Breast epithelium (tissue), 4 donors: ENCODE measurements at regions not wholly inside any gene's neighbourhood (a gene's known extent, or its start where the extent isn't known, plus 50 kb on each side); places are given as distances from the start of the nearest gene placed in this dataset.

ENCODE experiments used
- DNase-seq, 2 donors: peaks; one replicate each; pipeline ENCODE4 v3.0.0-alpha.2; 2019; ENCODE audit warnings: low spot score in 2 of 2
- H3K27ac ChIP-seq, 2 donors: fragments of 200-600 bp; sonication (generic) in 1 of 2; one replicate each; pipeline ENCODE4 v1.5.1; 2016 to 2019; ENCODE audit warnings: mild to moderate bottlenecking in 1 of 2
- H3K27me3 ChIP-seq, 2 donors: fragments of 200-600 bp; sonication (generic) in 1 of 2; one replicate each; pipeline versions ENCODE4 v1.5.1 to v1.6.0; 2017 to 2019; ENCODE audit warnings: control low read depth in 1 of 2, mild to moderate bottlenecking in 1 of 2
- H3K36me3 ChIP-seq: fragments of 200-600 bp; one replicate; pipeline ENCODE4 v1.5.1; 2019
- H3K4me1 ChIP-seq, 2 donors: fragments of 200-600 bp; sonication (generic); one replicate each; pipeline ENCODE4 v1.5.1; 2016 to 2019; ENCODE audit warnings: control low read depth in 1 of 2
- H3K4me3 ChIP-seq, 3 donors: fragments of 200-600 bp; sonication (generic); 1 replicate in 2 of 3; 2 replicates in 1 of 3; pipeline ENCODE4 v1.5.1; 2016 to 2019; ENCODE audit warnings: mild to moderate bottlenecking in 3 of 3, moderate library complexity in 2 of 3
- H3K9me3 ChIP-seq, 2 donors: fragments of 200-600 bp; sonication (generic) in 1 of 2; one replicate each; pipeline ENCODE4 v1.5.1; 2016 to 2019; ENCODE audit warnings: control low read depth in 1 of 2
- POLR2A ChIP-seq: fragments of 450-650 bp; IDR thresholded peaks from one replicate; pipeline ENCODE4 v1.6.1; 2016; ENCODE audit warnings: antibody characterized with exemption, mild to moderate bottlenecking, moderate library complexity
- POLR2AphosphoS5 ChIP-seq, 3 donors: sonication (generic); formaldehyde crosslinking; IDR thresholded peaks; one replicate each; pipeline ENCODE4 v1.6.1; 2017; ENCODE audit warnings: antibody characterized with exemption in 3 of 3
- intact Hi-C: fragments of 100-400 bp; cut with DNase I; formaldehyde crosslinking; loops from one replicate; pipeline ENCODE4 v1.15.1; 2023; ENCODE audit warnings: low total_unique reads
- TF ChIP-seq, protein P1 (sequence below), 3 donors: fragments of 450-650 bp; IDR thresholded peaks; one replicate each; pipeline ENCODE4 v1.5.1; 2016 to 2017; ENCODE audit warnings: antibody characterized with exemption in 3 of 3, mild to moderate bottlenecking in 3 of 3, moderate library complexity in 3 of 3

DNA sequence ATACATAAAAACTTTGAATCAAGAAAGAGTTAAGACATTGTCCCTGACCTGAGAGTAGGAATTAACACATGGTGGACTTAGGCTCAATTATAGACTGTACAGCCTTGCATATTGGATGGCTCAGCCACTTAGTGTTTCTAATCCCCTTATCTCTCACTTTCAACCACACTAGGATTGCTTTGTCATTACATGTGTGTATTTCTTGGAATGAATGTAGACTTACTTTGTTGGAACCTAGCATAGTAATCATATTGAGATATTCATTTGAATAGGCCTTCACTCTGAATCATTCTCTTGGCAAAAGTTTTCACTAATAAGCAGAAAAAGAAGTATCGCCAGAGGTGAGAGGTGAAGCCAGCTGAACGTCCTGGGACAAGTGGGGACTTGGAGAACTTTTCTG is 1973.9 kb upstream of the FLRT2 start:
- H3K27me3 ChIP-seq, result no peaks in the 10 kb centered on the region

DNA sequence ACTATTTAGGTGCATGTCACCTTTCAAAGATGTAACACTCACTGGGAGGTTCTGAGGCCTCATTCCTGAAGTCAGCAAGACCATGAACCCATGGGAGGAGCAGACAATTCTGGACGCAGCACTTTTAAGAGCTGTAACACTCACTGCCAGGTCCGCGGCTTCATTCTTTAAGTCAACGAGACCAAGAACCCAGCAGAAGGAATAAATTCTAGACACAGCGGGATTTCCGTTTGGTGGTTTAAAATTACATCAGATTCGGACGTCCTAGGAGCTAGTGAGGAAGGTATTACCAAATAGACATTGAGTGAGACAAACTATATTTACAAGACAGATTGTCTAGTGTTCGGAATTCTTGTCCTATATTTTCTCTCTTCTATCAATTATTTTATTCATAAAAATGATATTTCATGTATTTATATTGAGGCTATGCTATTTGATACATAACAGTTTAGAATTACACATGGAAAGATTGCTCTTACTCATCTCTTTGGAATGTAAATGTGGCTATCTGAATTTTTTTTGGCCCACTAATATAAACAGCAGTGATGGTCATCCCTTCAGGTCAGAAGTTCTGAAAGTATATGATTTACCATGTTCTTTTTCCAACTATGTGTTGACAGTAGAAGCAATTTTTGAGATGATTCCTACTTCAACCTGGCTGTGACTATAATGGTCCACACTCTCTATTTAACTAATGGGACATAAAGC is 1973.0 kb upstream of the FLRT2 start:
- no peak for TF ChIP-seq POLR2AphosphoS5 (IDR thresholded peaks at IDR 0.05)
- no peak for TF ChIP-seq POLR2A
- TF ChIP-seq, protein P1, sequence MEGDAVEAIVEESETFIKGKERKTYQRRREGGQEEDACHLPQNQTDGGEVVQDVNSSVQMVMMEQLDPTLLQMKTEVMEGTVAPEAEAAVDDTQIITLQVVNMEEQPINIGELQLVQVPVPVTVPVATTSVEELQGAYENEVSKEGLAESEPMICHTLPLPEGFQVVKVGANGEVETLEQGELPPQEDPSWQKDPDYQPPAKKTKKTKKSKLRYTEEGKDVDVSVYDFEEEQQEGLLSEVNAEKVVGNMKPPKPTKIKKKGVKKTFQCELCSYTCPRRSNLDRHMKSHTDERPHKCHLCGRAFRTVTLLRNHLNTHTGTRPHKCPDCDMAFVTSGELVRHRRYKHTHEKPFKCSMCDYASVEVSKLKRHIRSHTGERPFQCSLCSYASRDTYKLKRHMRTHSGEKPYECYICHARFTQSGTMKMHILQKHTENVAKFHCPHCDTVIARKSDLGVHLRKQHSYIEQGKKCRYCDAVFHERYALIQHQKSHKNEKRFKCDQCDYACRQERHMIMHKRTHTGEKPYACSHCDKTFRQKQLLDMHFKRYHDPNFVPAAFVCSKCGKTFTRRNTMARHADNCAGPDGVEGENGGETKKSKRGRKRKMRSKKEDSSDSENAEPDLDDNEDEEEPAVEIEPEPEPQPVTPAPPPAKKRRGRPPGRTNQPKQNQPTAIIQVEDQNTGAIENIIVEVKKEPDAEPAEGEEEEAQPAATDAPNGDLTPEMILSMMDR (IDR thresholded peaks at IDR 0.05), result no peak
- H3K36me3 ChIP-seq, result no peaks in the 10 kb centered on the region
- H3K9me3 ChIP-seq, result no peaks in the 10 kb centered on the region
- intact Hi-C loops, result no loop called here
- no peak overlapping the region for H3K27ac ChIP-seq
- H3K4me3 ChIP-seq, result no peak overlapping the region
- DNase-seq, result no peak
- H3K27me3 ChIP-seq, result no peaks in the 10 kb centered on the region
- no peaks in the 10 kb centered on the region for H3K4me1 ChIP-seq

More for the DNA sequence above, 1973.9 kb upstream of the FLRT2 start:
- TF ChIP-seq, protein P1 (IDR thresholded peaks at IDR 0.05), result no peak
- TF ChIP-seq POLR2AphosphoS5 (IDR thresholded peaks at IDR 0.05) (no peak), POLR2A (no peak)
- H3K4me1 ChIP-seq, result no peaks in the 10 kb centered on the region
- DNase-seq, result no peak
- H3K4me3 ChIP-seq, result no peak overlapping the region
- H3K27ac ChIP-seq, result no peak overlapping the region
- H3K9me3 ChIP-seq, result no peaks in the 10 kb centered on the region
- no peaks in the 10 kb centered on the region for H3K36me3 ChIP-seq
- intact Hi-C loops, result no loop called here

- Histone ChIP-seq H3K9me3 (no peaks in the 10 kb centered on the region), H3K36me3 (no peaks in the 10 kb centered on the region), H3K27me3 (no peaks in the 10 kb centered on the region), H3K4me1 (no peaks in the 10 kb centered on the region), H3K4me3 (no peak overlapping the region), H3K27ac (no peak overlapping the region)
- TF ChIP-seq POLR2AphosphoS5 (IDR thresholded peaks at IDR 0.05), result no peak
- TF ChIP-seq, protein P1 (IDR thresholded peaks at IDR 0.05), result no peak
- intact Hi-C loops, result no loop called here
- no peak for DNase-seq
Observed at GRCh38 chr14:83558946-83559345, 1971.0 kb upstream of the FLRT2 start.

DNA sequence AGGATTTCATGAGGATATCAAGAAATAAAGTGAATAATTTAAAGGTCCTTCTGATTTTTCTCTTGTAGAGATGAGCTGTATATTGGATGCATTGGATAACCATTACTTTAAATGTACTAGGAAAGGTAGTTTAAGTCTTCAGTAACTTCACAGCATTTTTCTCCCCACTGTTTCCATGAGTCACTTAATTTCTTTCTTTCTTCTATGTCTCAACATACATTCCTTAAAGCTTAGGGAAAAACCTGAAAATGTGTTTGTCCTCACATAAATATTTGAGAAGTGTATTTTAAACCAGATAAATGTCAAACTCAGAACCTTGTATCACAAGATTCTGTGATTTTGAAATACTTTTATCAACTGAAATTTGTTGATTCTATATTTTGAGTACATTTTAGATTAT is 1970.2 kb upstream of the FLRT2 start:
- TF ChIP-seq POLR2A (no peak), POLR2AphosphoS5 (IDR thresholded peaks at IDR 0.05) (no peak)
- TF ChIP-seq, protein P1 (IDR thresholded peaks at IDR 0.05), result no peak

DNA sequence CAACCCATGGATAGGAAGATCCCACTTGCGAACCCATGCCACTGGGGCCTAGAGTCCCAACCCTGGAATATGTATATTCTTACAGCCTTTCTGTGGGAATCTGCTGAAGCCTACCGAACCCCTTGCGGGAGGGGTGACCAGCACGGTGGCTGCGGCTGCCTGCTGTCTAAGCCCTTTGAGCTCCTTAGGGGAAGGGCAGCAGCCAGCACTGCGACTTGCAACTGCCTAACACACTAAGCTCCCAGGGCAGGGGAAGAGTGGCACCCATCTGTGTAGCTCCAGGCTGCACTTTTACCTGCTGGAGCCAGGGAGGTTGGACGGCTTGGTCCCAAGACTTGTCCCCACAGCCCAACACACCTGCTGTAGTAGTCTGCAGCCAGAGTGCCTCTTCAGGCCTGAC is 1968.7 kb upstream of the FLRT2 start:
- TF ChIP-seq POLR2AphosphoS5 (IDR thresholded peaks at IDR 0.05), result no peak
- TF ChIP-seq POLR2A, result no peak
- TF ChIP-seq, protein P1 (IDR thresholded peaks at IDR 0.05), result no peak
- no peak for DNase-seq
- no peak overlapping the region for H3K27ac ChIP-seq
- H3K36me3 ChIP-seq, result no peaks in the 10 kb centered on the region
- intact Hi-C loops, result no loop called here
- H3K4me1 ChIP-seq, result no peaks in the 10 kb centered on the region
- no peaks in the 10 kb centered on the region for H3K9me3 ChIP-seq
- no peak overlapping the region for H3K4me3 ChIP-seq
- no peaks in the 10 kb centered on the region for H3K27me3 ChIP-seq

More for the DNA sequence above, 1970.2 kb upstream of the FLRT2 start:
- Histone ChIP-seq H3K9me3 (no peaks in the 10 kb centered on the region), H3K27me3 (no peaks in the 10 kb centered on the region), H3K4me1 (no peaks in the 10 kb centered on the region), H3K36me3 (no peaks in the 10 kb centered on the region), H3K4me3 (no peak overlapping the region), H3K27ac (no peak overlapping the region)
- intact Hi-C loops, result no loop called here
- no peak for DNase-seq
